ENCODE measurements at regions not wholly inside any gene's neighbourhood (a gene's known extent, or its start where the extent isn't known, plus 50 kb on each side); places are given as distances from the start of the nearest gene placed in this dataset.

DNA sequence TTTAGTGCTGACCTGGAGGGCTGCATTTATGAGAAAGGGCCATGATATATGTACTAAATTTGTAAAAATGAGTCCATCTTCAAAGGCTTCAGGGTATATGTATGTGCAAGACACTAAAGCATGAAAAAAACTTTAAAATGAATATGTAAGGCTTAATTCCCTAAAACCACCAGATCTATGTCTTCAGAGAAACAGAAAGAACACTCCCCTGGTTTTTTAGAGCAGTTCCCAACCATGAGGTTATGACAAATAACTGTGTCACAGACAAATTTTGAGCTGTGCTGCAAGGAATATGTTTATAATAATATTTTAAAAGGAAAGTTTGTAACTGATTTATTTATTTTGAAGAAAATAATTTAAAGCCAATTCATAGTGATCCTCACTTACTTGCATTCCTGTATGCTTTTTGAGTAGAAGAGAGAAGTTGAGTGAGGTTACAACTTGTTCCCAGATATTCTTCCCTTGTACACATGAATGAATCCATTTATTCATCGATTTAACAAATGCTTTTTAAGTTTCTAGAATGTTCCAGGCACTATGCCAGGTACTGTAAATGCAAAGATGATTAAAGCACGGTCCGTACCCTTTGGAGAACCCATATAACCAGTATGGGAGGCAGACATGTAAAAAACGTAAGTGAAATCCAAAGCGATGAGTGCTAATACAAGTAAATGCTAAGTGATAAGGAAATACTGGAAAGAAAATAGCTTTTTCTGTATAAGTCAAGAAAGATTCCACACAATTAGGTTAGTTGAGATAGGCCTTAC lies 295.2 kb upstream of the DIAPH2 start:
- Histone ChIP-seq H3K9me3 (ENCODE audit: insufficient read depth, low read depth) (no peaks in the 10 kb centered on the region), H3K4me1 (replicated peaks; ENCODE audit: insufficient read depth) (no peaks in the 10 kb centered on the region), H3K36me3 (ENCODE audit: low read depth) (no peaks in the 10 kb centered on the region), H2AFZ (no peak overlapping the region), H3K27me3 (ENCODE audit: insufficient read depth, low read depth) (no peaks in the 10 kb centered on the region), H3F3A (ENCODE audit: insufficient read depth, low read depth) (no peaks in the 10 kb centered on the region), H3K4me3 (no peak overlapping the region), H3K4me2 (no peak overlapping the region), H3K79me2 (ENCODE audit: low read depth) (no peaks in the 10 kb centered on the region), H4K20me1 (ENCODE audit: insufficient read depth) (no peaks in the 10 kb centered on the region), H3K9me2 (ENCODE audit: insufficient read depth) (no peaks in the 10 kb centered on the region), H3K27ac (no peak overlapping the region)
- TF ChIP-seq EZH2 (IDR thresholded peaks at IDR 0.05; ENCODE audit: low read depth) = no peak
- TF ChIP-seq CTCF (conservative IDR thresholded peaks at IDR 0.05) = no peak
- ChIA-PET POLR2A (ENCODE audit: unreplicated experiment) (no interaction called here), CTCF (no interaction called here)
- intact Hi-C loops (cut with micrococcal nuclease; ENCODE audit: unreplicated experiment) = no loop called here
- no TSS peak for BruUV-seq (replicated peaks)
- DNase-seq = no peak

GRCh38 chrX:96394598-96394997 lies 290.0 kb upstream of the DIAPH2 start:
- no peaks in the 10 kb centered on the region for H3K79me2 ChIP-seq (ENCODE audit: low read depth)
- H3K4me2 ChIP-seq = no peak overlapping the region
- CTCF ChIA-PET = no interaction called here
- H3K9me2 ChIP-seq (ENCODE audit: insufficient read depth) = no peaks in the 10 kb centered on the region
- H4K20me1 ChIP-seq (ENCODE audit: insufficient read depth) = no peaks in the 10 kb centered on the region
- H3K36me3 ChIP-seq (ENCODE audit: low read depth) = no peaks in the 10 kb centered on the region
- POLR2A ChIA-PET (ENCODE audit: unreplicated experiment) = no interaction called here
- BruUV-seq (replicated peaks) = no TSS peak
- H3K4me1 ChIP-seq (replicated peaks; ENCODE audit: insufficient read depth) = no peaks in the 10 kb centered on the region
- H3K27ac ChIP-seq = no peak overlapping the region
- TF ChIP-seq CTCF (conservative IDR thresholded peaks at IDR 0.05) = no peak
- H3K4me3 ChIP-seq = no peak overlapping the region
- no peaks in the 10 kb centered on the region for H3K9me3 ChIP-seq (ENCODE audit: insufficient read depth, low read depth)
- intact Hi-C loops (cut with micrococcal nuclease; ENCODE audit: unreplicated experiment) = no loop called here
- no peaks in the 10 kb centered on the region for H3K27me3 ChIP-seq (ENCODE audit: insufficient read depth, low read depth)
- no peak for DNase-seq
- H2AFZ ChIP-seq = no peak overlapping the region
- H3F3A ChIP-seq (ENCODE audit: insufficient read depth, low read depth) = no peaks in the 10 kb centered on the region

- Histone ChIP-seq H3K27ac (no peak overlapping the region), H3K4me2 (no peak overlapping the region), H3K36me3 (ENCODE audit: low read depth) (no peaks in the 10 kb centered on the region), H2AFZ (no peak overlapping the region), H4K20me1 (ENCODE audit: insufficient read depth) (no peaks in the 10 kb centered on the region), H3K27me3 (ENCODE audit: insufficient read depth, low read depth) (no peaks in the 10 kb centered on the region), H3K4me1 (replicated peaks; ENCODE audit: insufficient read depth) (peaks cover 29% of the 10 kb centered on the region), H3F3A (ENCODE audit: insufficient read depth, low read depth) (peaks cover 21% of the 10 kb centered on the region), H3K9me2 (ENCODE audit: insufficient read depth) (no peaks in the 10 kb centered on the region), H3K9me3 (ENCODE audit: insufficient read depth, low read depth) (no peaks in the 10 kb centered on the region), H3K79me2 (ENCODE audit: low read depth) (no peaks in the 10 kb centered on the region), H3K4me3 (no peak overlapping the region)
- POLR2A ChIA-PET (ENCODE audit: unreplicated experiment) = no interaction called here
- CTCF ChIA-PET = no interaction called here
- TF ChIP-seq EZH2 (IDR thresholded peaks at IDR 0.05; ENCODE audit: low read depth) = no peak
- no peak for TF ChIP-seq CTCF (conservative IDR thresholded peaks at IDR 0.05)
- intact Hi-C loops (cut with micrococcal nuclease; ENCODE audit: unreplicated experiment) = loop anchor here (10.0 kb wide), 1 partner anchor 281 kb away; the partner anchor contains the start of gene DIAPH2
- BruUV-seq (replicated peaks) = no TSS peak
- DNase-seq = no peak
Measured at GRCh38 chrX:96403446-96403845, 281.2 kb upstream of the DIAPH2 start.

All from PC-9 (cell line).